HepG2 (cell line): ENCODE measurements at regions not wholly inside any gene's neighbourhood (a gene's known extent, or its start where the extent isn't known, plus 50 kb on each side); places are given as distances from the start of the nearest gene placed in this dataset.

Experiments
- ATAC-seq: fragments of 200-7000 bp; cut with Tn5 transposase; 3 replicates; pipeline ENCODE4 v1.9.1; 2020; ENCODE audit warnings: mild to moderate bottlenecking, moderate library complexity
- BruUV-seq: library from RNA; stranded (reverse); fragments of 400-500 nt; replicated peaks from 2 replicates; lab custom pipeline; 2021; lab: Mats Ljungman, UMichigan
- CTCF ChIA-PET: fragments of 300-600 bp; formaldehyde crosslinking; extraction: SDS; loops from one replicate; lab custom pipeline; 2021; ENCODE audit warnings: low total read pairs, inconsistent platforms, low intra/inter-chr PET ratio; lab: Yijun Ruan, JAX
- POLR2A ChIA-PET: fragments of 350-600 bp; sonication (Branson Sonifier 250); formaldehyde crosslinking; loops from one replicate; lab custom pipeline; 2020; ENCODE audit warnings: antibody characterized with exemption, inconsistent platforms; lab: Yijun Ruan, JAX
- DNase-seq: peaks from one replicate; pipeline ENCODE4 v3.0.0-alpha.2; 2015; ENCODE audit warnings: low spot score
- FAIRE-seq: peaks from 3 replicates; lab custom pipeline; 2011; peaks lifted over from hg19 to GRCh38; lab: Jason Lieb, UNC
- H2AFZ ChIP-seq: one replicate; pipeline ENCODE4 v1.6.1; 2011; ENCODE audit warnings: low read length, inconsistent platforms
- H3K27ac ChIP-seq: fragments of 300-600 bp; 3 replicates; pipeline ENCODE4 v1.8.0; 2011; ENCODE audit warnings: mixed run types, mild to moderate bottlenecking, mixed read lengths, low read length, inconsistent platforms; ENCODE audit not compliant: insufficient read depth; ENCODE audit errors: extremely low read length
- H3K27me3 ChIP-seq, 2 experiments: fragments of 200-600 bp in 1 of 2; 2 replicates in 1 of 2; 3 replicates in 1 of 2; pipeline versions ENCODE4 v1.6.0 to v1.8.0; 2011; ENCODE audit warnings: low read length in 2 of 2, mild to moderate bottlenecking in 2 of 2, moderate library complexity in 2 of 2, inconsistent platforms in 1 of 2; ENCODE audit not compliant: insufficient read depth in 2 of 2, control insufficient read depth in 1 of 2
- H3K36me3 ChIP-seq, 2 experiments: fragments of 200-600 bp in 1 of 2; replicated peaks in 1 of 2; 2 replicates in 1 of 2; 3 replicates in 1 of 2; pipeline versions ENCODE4 v1.5.1 to v1.8.0; 2011; ENCODE audit warnings: low read length in 2 of 2, inconsistent platforms in 1 of 2; ENCODE audit not compliant: insufficient read depth in 2 of 2, control insufficient read depth in 1 of 2
- H3K4me1 ChIP-seq: 2 replicates; pipeline ENCODE4 v1.5.1; 2012; ENCODE audit warnings: low read length, inconsistent platforms; ENCODE audit not compliant: insufficient read depth
- H3K4me2 ChIP-seq: 2 replicates; pipeline ENCODE4 v1.6.0; 2011; ENCODE audit warnings: low read depth, low read length, inconsistent platforms
- H3K4me3 ChIP-seq, 3 experiments: fragments of 200-600 bp in 1 of 3; sonication (generic), shearing (Covaris generic) in 1 of 3; replicated peaks in 1 of 3; 2 replicates each; pipeline ENCODE4 v1.5.1; 2011 to 2016; ENCODE audit warnings: low read length in 3 of 3, inconsistent platforms in 2 of 3, low read depth in 2 of 3, mild to moderate bottlenecking in 2 of 3, control low read depth in 1 of 3, mixed read lengths in 1 of 3; ENCODE audit not compliant: insufficient read depth in 1 of 3
- H3K79me2 ChIP-seq: one replicate; pipeline ENCODE4 v1.6.1; 2011; ENCODE audit warnings: low read length, inconsistent platforms; ENCODE audit not compliant: insufficient read depth
- H3K9ac ChIP-seq: 2 replicates; pipeline ENCODE4 v1.6.0; 2011; ENCODE audit warnings: mild to moderate bottlenecking, low read depth, low read length, inconsistent platforms; ENCODE audit not compliant: insufficient read depth
- H3K9me3 ChIP-seq: 2 replicates; pipeline ENCODE4 v1.5.1; 2012; ENCODE audit warnings: mild to moderate bottlenecking, low read length
- H4K20me1 ChIP-seq: 2 replicates; pipeline ENCODE4 v1.6.0; 2011; ENCODE audit warnings: inconsistent platforms, mild to moderate bottlenecking, low read length, moderate library complexity; ENCODE audit not compliant: insufficient read depth
- CEBPB ChIP-seq: IDR thresholded peaks from 2 replicates; pipeline ENCODE4 v1.6.1; 2011; ENCODE audit warnings: low read depth, low read length, improper control_type of control experiment, borderline replicate concordance
- GTF3A ChIP-seq: sonication (generic); formaldehyde crosslinking; conservative IDR thresholded peaks from 2 replicates; pipeline ENCODE4 v1.4.0; 2020; ENCODE audit warnings: mild to moderate bottlenecking, missing genetic modification reagents
- HMGA1 ChIP-seq: sonication (generic); formaldehyde crosslinking; conservative IDR thresholded peaks from 2 replicates; pipeline ENCODE4 v1.4.0; 2020; ENCODE audit warnings: missing genetic modification reagents
- JUNB ChIP-seq: sonication (generic); formaldehyde crosslinking; IDR thresholded peaks from 2 replicates; pipeline ENCODE4 v1.8.0; 2022; ENCODE audit warnings: missing genetic modification reagents, mild to moderate bottlenecking, borderline replicate concordance
- KLF11 ChIP-seq: IDR thresholded peaks from 2 replicates; pipeline ENCODE4 v1.6.1; 2016; ENCODE audit warnings: missing compliant biosample characterization
- MAFF ChIP-seq: IDR thresholded peaks from 2 replicates; pipeline ENCODE4 v1.6.1; 2011; ENCODE audit warnings: low read depth, low read length, improper control_type of control experiment
- MAFK ChIP-seq, 2 experiments: IDR thresholded peaks in 1 of 2; conservative IDR thresholded peaks in 1 of 2; 2 replicates each; pipeline ENCODE4 v1.6.1; 2011; ENCODE audit warnings: improper control_type of control experiment in 2 of 2, low read length in 2 of 2
- ZNF337 ChIP-seq: sonication (generic); formaldehyde crosslinking; IDR thresholded peaks from 2 replicates; pipeline ENCODE4 v1.5.1; 2020; ENCODE audit warnings: missing genetic modification reagents, low read depth, mild to moderate bottlenecking, borderline replicate concordance
- ZNF724P ChIP-seq: sonication (generic); formaldehyde crosslinking; IDR thresholded peaks from 2 replicates; pipeline ENCODE4 v1.8.0; 2022; ENCODE audit warnings: missing genetic modification reagents, borderline replicate concordance
- ZNF816 ChIP-seq: sonication (generic); formaldehyde crosslinking; IDR thresholded peaks from 2 replicates; pipeline ENCODE4 v1.8.0; 2022; ENCODE audit warnings: missing genetic modification reagents, mild to moderate bottlenecking, borderline replicate concordance
- WGBS: methylation state at CpG from one replicate; pipeline ENCODE4 v1.1.6; 2017; ENCODE audit warnings: low lambda C conversion rate; 5-methylcytosine and 5-hydroxymethylcytosine counted together
- in situ Hi-C: cut with HindIII; loops from 2 replicates; pipeline ENCODE4 v1.10.0; 2017; ENCODE audit warnings: low pct_unique_long_range_greater_than_20kb; ENCODE audit not compliant: extremely low pct_ligation_motif_present
- intact Hi-C: fragments of 100-400 bp; cut with micrococcal nuclease; formaldehyde crosslinking; loops from one replicate; pipeline ENCODE4 v1.10.0; 2022; ENCODE audit not compliant: unreplicated experiment
- TF ChIP-seq, protein P1 (sequence below): sonication (generic); formaldehyde crosslinking; IDR thresholded peaks from 2 replicates; pipeline ENCODE4 v1.4.0; 2020; ENCODE audit warnings: mild to moderate bottlenecking, missing genetic modification reagents

DNA sequence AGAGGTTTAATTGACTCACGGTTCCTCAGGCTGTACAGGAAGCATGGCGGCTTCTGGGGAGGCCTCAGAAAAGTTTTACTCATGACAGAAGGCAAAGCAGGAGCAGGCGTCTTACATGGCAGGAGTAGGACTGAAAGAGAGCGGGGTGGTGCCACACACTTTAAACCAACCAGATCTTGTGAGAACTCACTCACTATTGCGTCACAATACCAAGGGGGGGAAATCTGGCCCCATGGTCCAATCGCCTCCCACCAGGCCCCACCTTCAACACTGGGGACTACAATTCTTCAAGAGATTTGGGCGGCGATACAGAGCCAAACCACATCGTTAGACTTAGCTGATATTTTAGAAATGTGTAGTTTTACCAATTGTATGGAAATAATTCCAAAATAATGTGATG is 77.6 kb upstream of the SLC4A10 start:
- Histone ChIP-seq H3K79me2 (no peaks in the 10 kb centered on the region), H3K4me2 (no peak overlapping the region), H4K20me1 (no peaks in the 10 kb centered on the region), H3K9ac (no peak overlapping the region), H3K9me3 (no peaks in the 10 kb centered on the region), H3K27ac (no peak overlapping the region), H3K27me3 (no peaks in the 10 kb centered on the region)
- intact Hi-C loops, result no loop called here
- DNase-seq, result no peak
- FAIRE-seq, result no peak
- ATAC-seq, result no peak
- ChIA-PET CTCF (no interaction called here), POLR2A (no interaction called here)
- TF ChIP-seq GTF3A (CRISPR knock-in tag) (no peak), CEBPB (peak; percentile 74)
- TF ChIP-seq, all 625 proteins: peak for 1
- no peaks in the 10 kb centered on the region for H3K36me3 ChIP-seq
- in situ Hi-C loops, result no loop called here
- 26% methylated on average over 9 of the region's 9 CpGs for WGBS
- no peak overlapping the region for H2AFZ ChIP-seq
- H3K4me1 ChIP-seq, result no peaks in the 10 kb centered on the region
- BruUV-seq, result no TSS peak
- no peak overlapping the region for H3K4me3 ChIP-seq

DNA sequence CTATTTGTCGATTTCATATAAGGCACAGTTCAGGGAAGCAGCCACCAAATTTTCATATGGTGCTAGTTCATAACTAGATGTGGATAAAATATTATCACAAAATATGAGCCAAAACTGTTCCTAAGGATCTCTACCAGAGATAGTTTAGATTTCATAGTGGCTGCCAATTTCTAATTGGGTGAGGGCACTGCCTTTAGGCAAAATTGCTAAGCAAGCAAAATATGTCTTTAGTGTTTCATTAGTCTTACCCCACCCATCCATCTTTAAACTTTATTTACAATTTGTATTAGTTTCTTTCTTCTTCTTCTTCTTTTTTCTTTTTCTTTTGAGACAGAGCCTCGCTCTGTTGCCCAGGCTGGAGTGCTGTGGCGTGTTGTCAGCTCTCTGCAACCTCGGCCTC is 77.1 kb upstream of the SLC4A10 start:
- H3K36me3 ChIP-seq, result no peaks in the 10 kb centered on the region
- H3K4me3 ChIP-seq, result no peak overlapping the region
- no peaks in the 10 kb centered on the region for H3K4me1 ChIP-seq
- TF ChIP-seq JUNB (CRISPR knock-in tag), result no peak
- no peak for TF ChIP-seq ZNF724P
- no peak for TF ChIP-seq ZNF337 (CRISPR knock-in tag)
- TF ChIP-seq, protein P1, sequence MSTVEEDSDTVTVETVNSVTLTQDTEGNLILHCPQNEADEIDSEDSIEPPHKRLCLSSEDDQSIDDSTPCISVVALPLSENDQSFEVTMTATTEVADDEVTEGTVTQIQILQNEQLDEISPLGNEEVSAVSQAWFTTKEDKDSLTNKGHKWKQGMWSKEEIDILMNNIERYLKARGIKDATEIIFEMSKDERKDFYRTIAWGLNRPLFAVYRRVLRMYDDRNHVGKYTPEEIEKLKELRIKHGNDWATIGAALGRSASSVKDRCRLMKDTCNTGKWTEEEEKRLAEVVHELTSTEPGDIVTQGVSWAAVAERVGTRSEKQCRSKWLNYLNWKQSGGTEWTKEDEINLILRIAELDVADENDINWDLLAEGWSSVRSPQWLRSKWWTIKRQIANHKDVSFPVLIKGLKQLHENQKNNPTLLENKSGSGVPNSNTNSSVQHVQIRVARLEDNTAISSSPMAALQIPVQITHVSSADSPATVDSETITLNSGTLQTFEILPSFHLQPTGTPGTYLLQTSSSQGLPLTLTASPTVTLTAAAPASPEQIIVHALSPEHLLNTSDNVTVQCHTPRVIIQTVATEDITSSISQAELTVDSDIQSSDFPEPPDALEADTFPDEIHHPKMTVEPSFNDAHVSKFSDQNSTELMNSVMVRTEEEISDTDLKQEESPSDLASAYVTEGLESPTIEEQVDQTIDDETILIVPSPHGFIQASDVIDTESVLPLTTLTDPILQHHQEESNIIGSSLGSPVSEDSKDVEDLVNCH (CRISPR knock-in tag), result no peak
- TF ChIP-seq MAFF, result peak; percentile 83
- no peak for TF ChIP-seq HMGA1
- peak; percentile 80 to 89 for TF ChIP-seq MAFK (conservative IDR thresholded peaks at IDR 0.05 in 1 of 2, IDR thresholded peaks at IDR 0.05 in 1 of 2; ENCODE audit: low read length in 2 of 2)
- no peak for TF ChIP-seq KLF11
- TF ChIP-seq ZNF816 (CRISPR knock-in tag), result no peak
- DNase-seq (no peak), FAIRE-seq (no peak), ATAC-seq (no peak)
- no peak overlapping the region for H2AFZ ChIP-seq
- no peaks in the 10 kb centered on the region for H3K27me3 ChIP-seq
- ChIA-PET POLR2A (no interaction called here), CTCF (no interaction called here)
- H3K27ac ChIP-seq, result no peak overlapping the region
- H3K4me2 ChIP-seq, result no peak overlapping the region
- H3K9me3 ChIP-seq, result no peaks in the 10 kb centered on the region
- no peaks in the 10 kb centered on the region for H4K20me1 ChIP-seq
- WGBS, result 7% methylated on average over 4 of the region's 4 CpGs
- in situ Hi-C loops, result no loop called here
- no TSS peak for BruUV-seq
- no peaks in the 10 kb centered on the region for H3K79me2 ChIP-seq
- intact Hi-C loops, result no loop called here
- no peak overlapping the region for H3K9ac ChIP-seq
